Vagina (tissue), 2 donors: ENCODE measurements at regions not wholly inside any gene's neighbourhood (a gene's known extent, or its start where the extent isn't known, plus 50 kb on each side); places are given as distances from the start of the nearest gene placed in this dataset.

Source experiments
- DNase-seq, 2 donors: peaks; one replicate each; pipeline ENCODE4 v3.0.0-alpha.2; 2017; ENCODE audit errors: extremely low spot score in 2 of 2
- H3K27ac ChIP-seq: fragments of 200-600 bp; sonication (generic); one replicate; pipeline ENCODE4 v1.5.1; 2019
- H3K27me3 ChIP-seq: fragments of 200-600 bp; sonication (generic); one replicate; pipeline ENCODE4 v1.5.1; 2019
- H3K36me3 ChIP-seq, 2 donors: fragments of 200-600 bp; sonication (generic); one replicate each; pipeline ENCODE4 v1.5.1; 2017 to 2019
- H3K4me1 ChIP-seq: fragments of 200-600 bp; sonication (generic); one replicate; pipeline ENCODE4 v1.5.1; 2019
- H3K4me3 ChIP-seq, 2 donors: fragments of 200-600 bp; sonication (generic); 1 replicate in 1 of 2; 2 replicates in 1 of 2; pipeline ENCODE4 v1.5.1; 2016 to 2019
- H3K9me3 ChIP-seq: fragments of 200-600 bp; sonication (generic); one replicate; pipeline ENCODE4 v1.5.1; 2019
- CTCF ChIP-seq, 3 experiments: fragments of 450-650 bp in 2 of 3; fragments of 200-600 bp in 1 of 3; sonication (generic) in 1 of 3; IDR thresholded peaks; one replicate each; pipeline ENCODE4 v1.5.1; 2017 to 2019; ENCODE audit warnings: antibody characterized with exemption in 3 of 3, mild to moderate bottlenecking in 2 of 3, moderate library complexity in 2 of 3
- POLR2A ChIP-seq, 2 donors: fragments of 450-650 bp; IDR thresholded peaks; one replicate each; pipeline ENCODE4 v1.6.1; 2017; ENCODE audit warnings: antibody characterized with exemption in 2 of 2, mild to moderate bottlenecking in 2 of 2, moderate library complexity in 2 of 2
- POLR2AphosphoS5 ChIP-seq, 2 donors: sonication (generic); formaldehyde crosslinking; IDR thresholded peaks; one replicate each; pipeline ENCODE4 v1.9.0; 2017; ENCODE audit warnings: antibody characterized with exemption in 2 of 2, mild to moderate bottlenecking in 2 of 2, low read depth in 1 of 2; ENCODE audit not compliant: insufficient read depth in 1 of 2
- intact Hi-C: fragments of 100-400 bp; cut with DNase I; formaldehyde crosslinking; loops from one replicate; pipeline ENCODE4 v1.15.1; 2023

- Histone ChIP-seq H3K9me3 (no peaks in the 10 kb centered on the region), H3K27ac (no peak overlapping the region), H3K36me3 (no peaks in the 10 kb centered on the region), H3K4me3 (no peak overlapping the region), H3K4me1 (no peaks in the 10 kb centered on the region), H3K27me3 (no peaks in the 10 kb centered on the region)
- no peak for TF ChIP-seq POLR2A (IDR thresholded peaks at IDR 0.05)
- no peak for TF ChIP-seq CTCF (IDR thresholded peaks at IDR 0.05)
- no peak for TF ChIP-seq POLR2AphosphoS5 (IDR thresholded peaks at IDR 0.05; ENCODE audit: insufficient read depth in 1 of 2, low read depth in 1 of 2)
- intact Hi-C loops: no loop called here
- DNase-seq: no peak
These were observed 688.9 kb upstream of the POT1 start for GRCh38 chr7:125618516-125618915.

- Histone ChIP-seq H3K9me3 (no peaks in the 10 kb centered on the region), H3K36me3 (no peaks in the 10 kb centered on the region), H3K27ac (no peak overlapping the region), H3K4me1 (no peaks in the 10 kb centered on the region), H3K27me3 (no peaks in the 10 kb centered on the region), H3K4me3 (no peak overlapping the region)
- no peak for DNase-seq
- intact Hi-C loops: no loop called here
- TF ChIP-seq POLR2AphosphoS5 (IDR thresholded peaks at IDR 0.05; ENCODE audit: insufficient read depth in 1 of 2, low read depth in 1 of 2): no peak
- TF ChIP-seq CTCF (IDR thresholded peaks at IDR 0.05): no peak
- TF ChIP-seq POLR2A (IDR thresholded peaks at IDR 0.05): no peak
These were observed 682.0 kb upstream of the POT1 start for GRCh38 chr7:125611582-125611981.

- no peaks in the 10 kb centered on the region for H3K36me3 ChIP-seq
- no peaks in the 10 kb centered on the region for H3K4me1 ChIP-seq
- TF ChIP-seq CTCF (IDR thresholded peaks at IDR 0.05) (no peak), POLR2A (IDR thresholded peaks at IDR 0.05) (no peak), POLR2AphosphoS5 (IDR thresholded peaks at IDR 0.05; ENCODE audit: insufficient read depth in 1 of 2, low read depth in 1 of 2) (no peak)
- H3K4me3 ChIP-seq: no peak overlapping the region
- H3K9me3 ChIP-seq: no peaks in the 10 kb centered on the region
- intact Hi-C loops: no loop called here
- no peak overlapping the region for H3K27ac ChIP-seq
- no peak for DNase-seq
- H3K27me3 ChIP-seq: no peaks in the 10 kb centered on the region
These were observed 677.0 kb upstream of the POT1 start for GRCh38 chr7:125606671-125607070.

- TF ChIP-seq POLR2A (IDR thresholded peaks at IDR 0.05): no peak
- TF ChIP-seq POLR2AphosphoS5 (IDR thresholded peaks at IDR 0.05; ENCODE audit: insufficient read depth in 1 of 2, low read depth in 1 of 2): no peak
- TF ChIP-seq CTCF (IDR thresholded peaks at IDR 0.05): no peak
- no peak overlapping the region for H3K4me3 ChIP-seq
- no peak for DNase-seq
- no peaks in the 10 kb centered on the region for H3K4me1 ChIP-seq
- H3K27me3 ChIP-seq: no peaks in the 10 kb centered on the region
- no peaks in the 10 kb centered on the region for H3K36me3 ChIP-seq
- intact Hi-C loops: no loop called here
- no peaks in the 10 kb centered on the region for H3K9me3 ChIP-seq
- no peak overlapping the region for H3K27ac ChIP-seq
These were observed 675.6 kb upstream of the POT1 start for GRCh38 chr7:125605241-125605640.

GRCh38 chr7:125602441-125602840 lies 672.8 kb upstream of the POT1 start:
- H3K27me3 ChIP-seq: no peaks in the 10 kb centered on the region
- H3K4me1 ChIP-seq: no peaks in the 10 kb centered on the region
- TF ChIP-seq CTCF (IDR thresholded peaks at IDR 0.05): no peak
- TF ChIP-seq POLR2AphosphoS5 (IDR thresholded peaks at IDR 0.05; ENCODE audit: insufficient read depth in 1 of 2, low read depth in 1 of 2): no peak
- no peak for TF ChIP-seq POLR2A (IDR thresholded peaks at IDR 0.05)
- no peak overlapping the region for H3K4me3 ChIP-seq
- no peaks in the 10 kb centered on the region for H3K36me3 ChIP-seq
- intact Hi-C loops: no loop called here
- H3K9me3 ChIP-seq: no peaks in the 10 kb centered on the region
- no peak overlapping the region for H3K27ac ChIP-seq
- no peak for DNase-seq
